GM18511 (cell line): ENCODE measurements at regions not wholly inside any gene's neighbourhood (a gene's known extent, or its start where the extent isn't known, plus 50 kb on each side); places are given as distances from the start of the nearest gene placed in this dataset.
"Not testable (repeated sequence)": the region's sequence is repeated elsewhere in the genome, so short reads cannot be mapped to it uniquely, and the experiment has no call there.

Experiments used
- ATAC-seq: cut with Tn5 transposase; IDR thresholded peaks from one replicate; pipeline ENCODE4 v1.9.1; 2021; ENCODE audit warnings: mild to moderate bottlenecking, moderate library complexity; ENCODE audit not compliant: unreplicated experiment

- no peak for ATAC-seq
Measured at GRCh38 chr11:98710026-98710425, 310.7 kb upstream of the CNTN5 start.

GRCh38 chr11:98710986-98711385 is 309.8 kb upstream of the CNTN5 start:
- ATAC-seq, result no peak

- no peak for ATAC-seq
Measured at GRCh38 chr11:98720951-98721350, 299.8 kb upstream of the CNTN5 start.

DNA sequence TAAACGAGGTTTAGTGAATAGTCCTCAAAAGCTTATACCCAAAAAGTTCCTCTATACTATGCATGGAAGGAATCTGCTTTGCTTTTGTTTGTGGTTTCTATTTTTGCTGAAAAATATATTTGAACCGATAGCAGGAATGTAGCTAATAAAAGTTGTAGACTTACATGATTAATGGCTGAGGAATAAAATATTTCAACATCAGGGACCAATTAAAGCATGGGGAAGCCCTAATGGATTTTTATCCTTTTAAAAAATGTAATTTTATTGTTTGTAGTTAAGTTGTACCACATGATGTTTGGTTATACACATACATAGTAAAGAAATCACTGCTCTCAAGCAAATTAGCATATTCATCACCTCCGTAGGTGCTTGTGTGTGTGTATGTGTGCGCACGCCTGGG is 295.3 kb upstream of the CNTN5 start:
- no peak for ATAC-seq

GRCh38 chr11:98728421-98728820 is 292.3 kb upstream of the CNTN5 start:
- no peak for ATAC-seq

- ATAC-seq, result no peak
Measured at GRCh38 chr11:98729118-98729517, 291.6 kb upstream of the CNTN5 start.

DNA sequence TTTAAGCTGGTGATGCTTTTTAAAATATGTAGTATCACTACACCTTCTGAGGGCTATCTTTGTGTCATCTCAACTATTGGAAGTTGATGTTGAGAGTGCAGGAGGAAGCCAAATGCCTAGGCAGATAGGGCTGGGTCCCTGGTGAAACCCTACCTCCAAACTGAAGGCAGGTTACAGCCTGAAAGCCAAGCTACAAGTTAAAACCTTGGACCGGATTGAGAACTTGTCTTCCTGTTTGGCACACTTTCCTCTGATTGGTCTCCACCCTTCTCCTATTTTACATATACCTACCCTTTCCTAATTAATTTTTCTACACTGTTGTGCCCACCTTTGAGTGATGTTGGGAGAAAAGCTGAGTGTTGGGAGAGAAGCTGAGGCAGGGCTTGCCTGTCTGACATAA is 287.8 kb upstream of the CNTN5 start:
- no peak for ATAC-seq

DNA sequence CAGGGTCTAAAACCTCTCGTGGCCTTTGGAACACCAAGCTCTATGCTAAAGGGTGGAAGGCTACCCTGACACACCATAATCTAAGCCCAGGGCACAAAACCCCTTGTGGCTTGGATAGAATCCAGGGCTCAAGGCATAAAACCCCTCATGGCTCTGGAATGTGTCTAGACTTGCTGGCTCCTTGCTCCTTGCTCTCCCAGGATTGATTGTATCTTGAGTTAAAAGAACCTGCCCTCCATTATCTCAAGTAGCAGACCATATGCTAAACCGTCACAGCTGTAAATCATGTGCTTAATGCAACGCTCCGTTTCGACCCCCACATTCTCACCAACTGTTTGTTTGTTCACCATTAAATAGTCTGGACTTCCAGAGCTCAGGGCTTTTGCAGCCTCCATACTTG is 287.4 kb upstream of the CNTN5 start:
- not testable (repeated sequence) for ATAC-seq

DNA sequence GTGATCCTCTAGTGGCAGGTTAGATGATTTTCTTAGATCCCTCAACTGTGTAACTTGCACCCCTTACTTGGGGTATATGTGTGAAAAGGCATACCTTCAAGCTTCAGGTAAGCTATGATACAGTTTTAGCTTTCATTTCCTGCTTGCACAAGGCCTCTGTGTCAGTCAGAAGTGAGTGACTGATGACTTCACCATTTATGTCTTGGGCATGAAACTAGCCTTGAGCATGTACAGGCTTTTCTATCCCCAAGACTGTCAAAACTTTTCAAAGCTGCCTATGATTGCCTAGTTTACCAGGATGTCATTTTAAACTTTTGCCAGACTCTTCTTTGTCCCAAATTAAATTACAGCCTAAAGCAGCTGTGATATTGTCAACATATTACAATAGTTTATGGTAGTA is 286.1 kb upstream of the CNTN5 start:
- ATAC-seq, result no peak

- ATAC-seq, result no peak
Measured at GRCh38 chr11:98736833-98737232, 283.9 kb upstream of the CNTN5 start.

DNA sequence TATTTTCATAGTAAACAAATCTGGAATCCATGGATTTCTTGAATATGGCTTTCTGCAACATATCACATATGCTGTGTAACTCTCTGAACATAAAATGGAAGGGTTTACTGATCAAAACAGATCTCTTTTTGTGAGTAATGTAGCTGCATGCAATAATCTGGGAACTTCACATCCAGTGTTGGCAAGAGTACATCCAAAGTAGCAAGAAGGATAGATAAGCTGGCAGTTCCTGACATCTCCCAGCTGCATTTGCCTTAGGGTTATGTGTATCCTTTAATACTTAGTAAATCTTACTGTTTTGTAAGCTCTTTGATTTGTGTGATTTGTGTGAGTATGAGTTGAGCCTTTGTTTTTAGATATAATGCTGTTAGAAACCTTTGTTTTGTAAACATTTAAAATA is 280.4 kb upstream of the CNTN5 start:
- no peak for ATAC-seq

- ATAC-seq, result not testable (repeated sequence)
Measured at GRCh38 chr11:98763446-98763845, 257.3 kb upstream of the CNTN5 start.

DNA sequence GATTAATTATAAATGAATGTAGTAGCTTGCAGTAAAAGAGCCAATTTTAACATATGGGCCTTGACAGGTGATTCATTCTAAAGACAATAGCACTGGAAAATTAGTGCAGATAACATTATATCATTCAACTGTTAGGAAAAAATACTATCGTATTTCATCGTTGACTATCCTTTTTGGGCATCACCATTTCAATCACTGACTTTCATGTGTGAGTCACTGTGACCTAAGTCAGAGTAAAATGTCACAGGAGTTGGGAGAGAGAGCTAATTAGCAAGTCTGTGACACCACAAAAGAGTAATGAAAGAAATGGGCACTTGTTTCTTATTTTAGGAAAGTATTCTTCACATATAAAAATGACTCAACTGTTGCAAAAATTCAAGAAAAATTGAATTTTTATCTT is 253.8 kb upstream of the CNTN5 start:
- ATAC-seq, result no peak

GRCh38 chr11:98770046-98770445 is 250.7 kb upstream of the CNTN5 start:
- ATAC-seq, result not testable (repeated sequence)

- ATAC-seq, result no peak
Measured at GRCh38 chr11:98771791-98772190, 249.0 kb upstream of the CNTN5 start.

DNA sequence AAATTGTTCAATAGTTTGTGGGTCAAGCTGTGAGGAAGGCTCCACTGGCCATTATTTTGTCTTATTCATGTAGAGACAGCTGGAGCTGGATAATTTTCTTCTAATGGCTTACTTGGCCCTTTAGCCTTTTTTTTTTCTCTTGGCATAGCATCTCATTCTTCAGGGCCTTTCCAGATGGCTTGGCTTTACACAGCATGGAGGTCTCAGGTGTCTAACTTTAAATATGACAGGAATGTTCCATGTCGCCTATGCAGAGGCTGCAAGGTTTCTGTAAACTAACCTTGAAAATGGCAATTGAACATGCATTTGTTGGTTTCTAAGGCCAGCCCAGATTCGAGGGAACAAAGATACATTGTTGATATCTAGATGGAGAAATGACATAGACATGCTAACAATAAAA is 247.9 kb upstream of the CNTN5 start:
- no peak for ATAC-seq

GRCh38 chr11:98793276-98793675 is 227.5 kb upstream of the CNTN5 start:
- ATAC-seq, result no peak

- no peak for ATAC-seq
Measured at GRCh38 chr11:98798333-98798732, 222.4 kb upstream of the CNTN5 start.

- ATAC-seq, result no peak
Measured at GRCh38 chr11:98800696-98801095, 220.1 kb upstream of the CNTN5 start.

DNA sequence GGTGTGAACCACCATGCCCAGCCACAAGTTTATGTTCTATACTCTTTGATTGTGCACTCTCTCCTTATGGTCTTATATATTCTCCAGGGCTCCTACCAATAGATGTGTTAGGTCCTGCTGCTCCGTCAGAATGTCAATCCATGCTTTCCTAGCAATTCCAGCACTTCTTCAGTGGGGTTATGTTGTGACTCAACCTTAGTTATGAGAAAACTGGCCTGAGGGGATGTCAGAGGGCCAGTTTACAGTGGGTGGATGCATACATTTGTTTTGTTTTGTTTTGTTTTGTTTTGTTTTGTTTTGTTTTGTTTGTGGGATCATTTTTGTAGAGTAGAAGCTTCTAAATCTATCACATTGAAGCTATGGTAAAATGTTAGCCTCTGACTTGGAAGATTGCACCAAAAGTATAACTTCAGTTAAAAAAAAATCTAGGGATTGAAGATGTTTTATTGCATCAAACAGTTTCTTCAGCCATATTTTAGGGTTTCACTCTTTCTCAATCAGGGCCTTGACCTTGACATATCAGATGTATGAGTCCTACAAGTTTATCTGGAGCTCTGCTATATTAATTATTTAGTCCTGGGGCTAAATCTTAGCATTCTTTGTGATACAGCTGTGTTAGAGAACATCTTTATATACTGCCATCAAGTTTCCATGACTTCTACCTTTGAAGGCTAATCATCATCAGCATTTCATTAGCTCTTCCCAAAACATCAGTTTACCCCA is 191.6 kb upstream of the CNTN5 start:
- no peak for ATAC-seq

DNA sequence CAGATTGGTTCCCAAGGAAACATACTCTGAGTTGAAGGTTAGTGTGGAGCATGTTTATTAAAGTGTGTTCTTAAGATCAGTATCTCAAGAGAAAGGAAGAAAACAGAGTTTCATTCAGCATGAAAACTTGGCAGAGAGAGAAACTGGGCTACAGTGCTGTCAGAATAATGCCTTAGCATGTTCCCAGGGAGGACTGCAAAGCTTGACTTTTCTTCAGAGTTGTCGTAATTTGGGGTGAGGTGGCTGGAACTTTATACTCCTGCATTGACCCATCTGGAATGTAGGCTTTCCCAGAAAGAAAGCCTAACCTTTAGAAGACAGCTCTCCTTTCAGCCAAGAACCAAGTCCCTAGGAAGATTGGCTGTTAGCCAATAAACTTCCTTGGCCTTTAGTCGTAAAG is 190.8 kb upstream of the CNTN5 start:
- ATAC-seq, result no peak

DNA sequence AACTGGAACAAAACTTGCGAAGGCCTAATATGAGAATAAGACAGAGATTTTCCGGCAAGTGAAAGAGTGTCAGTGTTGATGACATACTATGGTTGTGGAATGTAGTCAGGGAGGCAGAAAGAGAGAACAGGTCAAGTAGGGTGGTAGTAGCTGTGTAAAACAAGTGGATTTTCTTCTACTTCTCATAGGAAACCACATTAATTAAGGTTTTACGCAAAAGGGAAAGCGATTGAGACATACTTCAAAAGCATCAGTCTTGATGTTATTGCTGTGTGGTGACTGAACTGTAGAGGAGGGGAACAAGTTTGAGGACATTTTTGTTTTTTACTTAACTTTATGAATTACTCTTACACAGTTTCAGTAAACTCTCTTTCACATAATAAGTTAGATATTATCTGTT is 186.0 kb upstream of the CNTN5 start:
- ATAC-seq, result no peak

- no peak for ATAC-seq
Measured at GRCh38 chr11:98835335-98835734, 185.4 kb upstream of the CNTN5 start.
